Stimulated activated CD8-positive, alpha-beta memory T cell treated with anti-CD3 and anti-CD28 coated beads, Interleukin-4, amount 100 ng/mL, for 4 hours (primary cell): ENCODE measurements at regions not wholly inside any gene's neighbourhood (a gene's known extent, or its start where the extent isn't known, plus 50 kb on each side); places are given as distances from the start of the nearest gene placed in this dataset.

Source experiments
- DNase-seq, 2 donors: peaks; one replicate each; pipeline ENCODE4 v3.0.0-alpha.2; 2020; ENCODE audit warnings: low read depth in 2 of 2, low spot score in 1 of 2

DNA sequence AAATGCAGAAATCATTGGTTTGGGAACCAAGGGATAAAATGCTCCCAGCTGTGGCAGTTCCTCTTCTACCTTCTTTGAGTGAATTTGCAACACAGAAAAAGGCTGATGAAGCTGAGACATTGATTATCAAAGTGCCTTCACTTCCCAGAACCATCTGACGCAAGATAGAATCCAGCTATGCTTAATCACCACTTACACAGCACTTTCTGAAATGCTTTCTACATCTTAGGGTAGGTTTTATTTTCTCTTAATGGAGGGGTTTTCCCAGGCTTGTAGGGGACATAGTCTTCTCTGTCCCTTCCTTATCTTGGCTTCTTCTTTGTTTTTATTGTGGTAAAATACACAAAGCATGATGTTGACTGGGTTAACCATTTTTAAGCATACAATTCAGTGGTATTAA is 332.6 kb upstream of the ZNF32 start:
- DNase-seq, result no peak

DNA sequence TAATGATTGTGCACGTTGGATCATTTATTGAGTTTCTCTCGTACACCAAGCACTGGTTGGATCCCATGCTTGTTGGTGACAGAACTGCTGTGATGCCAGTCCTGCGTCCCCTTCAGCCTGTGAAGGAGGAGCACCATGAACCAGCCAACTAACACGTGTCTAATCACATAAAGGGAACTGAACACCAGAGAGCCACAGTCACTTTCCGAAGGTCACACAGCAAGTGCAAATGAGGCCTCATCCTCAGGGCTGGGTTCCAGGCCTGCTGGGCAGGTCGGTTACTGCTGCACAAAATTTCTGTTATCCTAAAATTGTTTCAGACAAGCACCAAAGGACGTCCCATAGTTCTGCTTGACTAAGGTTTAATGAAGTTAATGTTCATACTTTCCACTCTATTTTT is 332.0 kb upstream of the ZNF32 start:
- DNase-seq, result no peak

DNA sequence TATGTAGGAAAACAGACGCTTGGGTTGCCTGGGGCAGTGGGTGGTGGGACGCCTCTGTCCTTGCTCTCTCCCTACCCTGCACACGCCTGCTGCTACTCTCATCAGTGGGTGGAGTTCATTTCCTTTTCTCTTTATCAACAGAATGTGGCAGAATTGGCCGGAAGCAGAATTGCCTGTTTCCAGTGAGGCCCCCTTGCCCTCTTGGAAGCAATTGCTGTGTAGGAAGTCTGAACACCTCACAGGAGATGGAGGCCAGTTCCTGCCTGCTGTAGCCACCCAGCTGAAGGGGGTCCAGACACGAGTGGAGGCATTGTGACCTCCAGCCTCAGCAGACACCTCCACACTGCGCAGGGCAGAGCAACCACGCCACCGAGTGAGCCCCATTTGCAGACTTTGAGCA is 331.6 kb upstream of the ZNF32 start:
- DNase-seq, result no peak

DNA sequence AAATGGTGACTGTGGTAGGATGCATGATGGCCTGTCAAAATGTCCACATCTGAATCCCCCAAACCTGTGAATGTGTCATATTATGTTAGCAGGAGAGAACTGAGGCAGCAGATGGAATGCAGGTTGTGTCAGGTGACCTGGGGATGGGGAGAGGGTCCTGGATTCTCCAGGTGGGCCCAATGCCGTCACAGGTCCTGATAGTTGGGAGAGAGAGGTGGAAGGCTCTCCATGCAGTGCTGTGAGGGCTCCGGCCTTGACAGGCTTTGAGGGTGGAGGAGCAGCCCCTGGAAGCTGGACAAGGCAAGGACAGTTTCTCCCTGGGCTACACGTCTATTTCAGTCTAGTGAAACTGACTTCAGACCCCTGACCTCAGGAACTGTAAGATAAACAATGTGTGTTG is 330.9 kb upstream of the ZNF32 start:
- DNase-seq, result no peak

DNA sequence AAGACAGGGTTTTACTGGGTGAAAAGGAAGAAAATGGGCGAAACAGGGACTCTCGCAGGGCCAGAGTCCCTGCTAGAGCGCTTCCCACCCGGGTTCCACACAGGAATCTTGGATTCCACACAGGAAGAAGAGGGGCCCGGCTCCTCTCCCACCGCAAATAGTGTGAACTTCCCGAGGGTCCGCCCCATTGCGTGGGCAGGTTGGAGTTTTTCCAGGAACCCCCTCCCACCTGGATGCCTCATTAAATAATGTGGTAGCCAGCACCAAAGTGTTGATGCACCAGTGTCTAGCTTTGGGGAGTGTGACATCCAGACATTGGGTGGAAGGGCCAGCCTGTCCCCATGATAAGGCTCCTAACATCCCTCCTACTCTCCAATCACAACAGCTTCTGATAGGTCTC is 330.3 kb upstream of the ZNF32 start:
- DNase-seq, result no peak

DNA sequence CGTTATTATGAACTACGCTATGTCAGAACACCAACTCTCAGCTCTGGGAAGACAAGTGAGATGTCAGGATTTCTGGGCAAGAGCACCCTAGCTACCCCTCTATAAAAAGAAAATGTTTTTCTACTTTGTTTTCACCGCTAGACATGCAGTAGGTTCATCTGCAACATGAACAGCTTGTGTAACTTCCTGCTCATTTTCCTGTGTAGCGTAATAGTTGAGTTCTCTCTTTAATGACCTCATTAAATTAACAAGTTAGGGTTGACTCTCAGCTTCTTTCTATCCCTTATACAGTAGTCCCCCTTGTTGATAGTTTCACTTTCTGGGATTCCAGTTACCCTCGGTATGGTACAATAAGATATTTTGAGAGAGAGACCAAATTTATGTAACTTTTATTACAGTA is 329.4 kb upstream of the ZNF32 start:
- no peak for DNase-seq

DNA sequence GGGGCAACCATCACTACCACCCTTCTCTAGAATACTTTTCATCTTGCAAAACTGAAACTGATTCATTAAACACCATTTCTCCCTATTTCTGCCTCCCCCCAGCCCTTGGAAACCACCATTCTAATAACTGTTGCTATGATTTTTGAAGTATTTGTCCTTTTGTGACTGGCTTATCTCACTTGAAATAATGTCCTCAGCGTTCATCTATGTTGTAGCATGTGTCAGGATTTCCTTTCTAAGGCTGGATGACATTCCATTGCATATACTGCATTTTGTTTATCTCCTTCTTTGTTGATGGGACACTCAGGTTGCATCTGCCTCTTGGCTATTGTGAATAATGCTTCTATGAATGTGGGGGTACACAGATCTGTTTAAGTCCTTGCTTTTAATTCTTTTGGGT is 327.6 kb upstream of the ZNF32 start:
- DNase-seq, result no peak

DNA sequence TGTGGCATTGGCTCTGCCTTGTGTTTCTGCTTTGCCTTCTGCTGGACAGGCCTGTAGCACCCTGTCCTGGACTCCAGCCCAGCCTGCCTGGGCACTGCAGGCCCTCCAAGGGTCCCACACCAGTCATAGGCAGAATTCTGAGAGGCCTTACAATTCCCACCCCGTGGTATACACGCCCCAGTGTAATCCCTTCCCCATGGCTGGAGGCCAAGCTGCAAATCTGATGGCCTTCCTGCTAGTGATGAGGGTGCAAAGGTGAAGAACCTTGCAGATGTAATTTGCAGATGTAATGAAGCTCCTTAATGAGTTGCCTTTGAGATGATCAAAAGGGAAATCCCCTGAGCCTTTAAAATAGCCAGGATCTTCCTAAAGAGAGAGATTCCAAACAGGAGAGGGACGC is 325.1 kb upstream of the ZNF32 start:
- no peak for DNase-seq

DNA sequence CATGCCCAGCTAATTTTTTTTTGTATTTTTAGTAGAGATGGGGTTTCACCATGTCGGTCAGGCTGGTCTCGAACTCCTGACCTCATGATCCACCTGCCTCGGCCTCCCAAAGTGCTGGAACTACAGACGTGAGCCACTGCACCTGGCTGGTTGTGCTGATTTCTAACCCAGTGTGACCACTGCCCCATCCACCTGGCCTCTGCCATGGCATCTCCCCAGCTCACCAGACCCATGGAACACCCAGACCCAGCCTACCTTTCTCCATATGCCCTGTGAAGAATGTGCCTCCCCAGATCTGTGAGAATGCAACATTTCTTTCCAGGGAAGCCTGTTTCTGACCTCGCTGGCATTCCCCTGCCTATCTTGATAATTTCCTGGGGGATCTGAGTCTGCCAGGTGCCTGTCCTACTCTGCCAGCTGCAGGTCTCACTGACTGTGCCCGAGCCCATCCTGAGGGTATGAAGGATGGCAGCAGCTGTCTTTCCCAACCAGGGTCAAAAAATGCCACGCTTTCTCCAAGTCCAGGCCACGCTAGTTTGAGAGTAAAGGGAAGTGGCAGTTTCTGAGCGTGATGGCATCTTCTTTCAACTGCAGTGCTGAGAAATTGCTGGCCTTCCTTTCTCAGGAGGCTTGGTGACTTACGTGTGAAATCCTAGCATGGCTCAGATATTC is 324.4 kb upstream of the ZNF32 start:
- no peak for DNase-seq

DNA sequence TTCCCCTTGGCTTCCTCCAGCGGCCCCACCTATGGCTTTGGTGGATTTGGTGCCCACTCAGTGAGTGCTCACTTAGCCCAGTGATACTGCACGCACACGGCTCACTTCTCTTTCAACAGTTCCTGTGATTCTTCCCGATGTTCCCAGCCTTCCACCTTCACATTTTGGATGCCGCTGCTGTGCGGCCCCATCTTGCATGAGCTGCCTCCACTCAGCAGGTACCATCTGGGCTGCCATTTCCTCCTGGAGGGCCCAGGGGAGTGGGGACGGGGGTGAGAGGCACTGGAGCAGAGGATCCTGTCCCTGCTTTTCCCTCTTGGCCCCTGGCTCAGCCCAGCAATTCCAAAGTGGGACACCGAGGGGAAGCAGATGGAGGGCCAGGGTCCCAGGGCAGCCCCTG is 323.3 kb upstream of the ZNF32 start:
- no peak for DNase-seq

DNA sequence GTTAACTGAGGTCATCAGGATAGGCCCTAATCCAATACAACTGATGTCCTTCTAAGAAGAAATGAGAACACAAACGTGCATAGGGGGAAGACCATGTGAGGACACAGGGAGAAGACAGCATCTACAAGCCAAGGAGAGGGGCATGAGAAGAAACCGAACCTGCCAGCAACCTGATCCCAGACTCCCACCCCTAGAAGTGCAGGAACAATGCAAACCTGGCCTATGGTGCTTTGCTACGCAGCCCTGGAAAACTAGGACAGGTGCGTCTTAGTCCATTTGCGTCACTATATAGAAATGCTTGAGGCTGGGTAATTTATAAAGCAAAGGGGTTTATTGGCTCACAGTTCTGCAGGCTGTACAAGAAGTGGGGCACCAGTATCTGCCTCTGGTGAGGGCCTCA is 322.6 kb upstream of the ZNF32 start:
- DNase-seq, result no peak

DNA sequence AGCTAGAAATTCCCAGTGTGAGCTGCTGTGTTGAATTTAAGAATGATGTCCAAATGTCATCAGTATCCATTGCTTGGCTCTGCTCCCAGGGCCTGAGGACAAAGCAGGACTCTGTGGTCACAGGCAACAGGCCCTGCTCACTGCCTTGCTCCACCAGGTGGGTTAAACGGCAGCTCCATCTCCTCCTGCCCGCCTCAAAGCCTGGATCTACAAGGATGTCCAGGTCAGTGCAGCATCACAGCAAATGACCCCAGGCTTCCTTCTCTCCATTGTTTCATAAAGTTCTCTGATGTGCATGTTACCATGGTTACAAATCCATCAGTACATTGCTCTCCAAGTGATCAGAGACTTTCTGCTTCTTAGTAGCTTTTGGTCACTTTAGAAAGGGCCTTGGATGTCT is 322.0 kb upstream of the ZNF32 start:
- DNase-seq, result no peak

DNA sequence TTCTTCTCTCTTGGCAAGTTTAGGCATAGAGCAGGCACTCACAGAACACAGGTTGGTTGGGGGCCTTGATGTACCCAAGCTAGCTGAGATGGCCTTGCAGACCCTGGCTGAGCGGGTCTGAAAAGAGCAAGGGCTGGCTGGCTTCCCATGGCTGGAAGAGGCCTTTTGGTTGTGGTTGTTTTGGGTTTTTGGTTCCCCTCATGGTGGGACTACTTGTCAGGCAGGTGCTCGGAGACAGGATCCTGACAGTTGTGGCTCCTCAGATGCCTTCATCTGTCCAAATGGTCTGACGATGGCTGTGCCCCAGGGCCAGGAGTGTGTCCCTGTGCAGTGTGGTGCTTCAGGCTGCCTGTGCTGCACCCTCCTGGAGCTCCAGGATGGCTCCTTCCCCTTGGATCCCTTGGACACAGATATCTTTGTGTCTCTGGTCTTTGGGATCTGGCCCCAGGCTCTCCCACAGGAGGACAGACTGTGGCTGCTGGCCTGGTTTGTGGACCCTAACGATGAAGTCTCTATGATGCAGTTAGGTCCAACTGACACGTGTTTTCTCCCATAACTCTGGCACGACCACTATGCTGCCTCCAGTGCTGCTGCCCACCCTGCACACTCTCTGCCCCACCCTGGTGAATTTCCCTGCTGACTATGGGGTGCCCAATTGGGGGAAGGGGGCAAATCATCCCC is 321.5 kb upstream of the ZNF32 start:
- no peak for DNase-seq

DNA sequence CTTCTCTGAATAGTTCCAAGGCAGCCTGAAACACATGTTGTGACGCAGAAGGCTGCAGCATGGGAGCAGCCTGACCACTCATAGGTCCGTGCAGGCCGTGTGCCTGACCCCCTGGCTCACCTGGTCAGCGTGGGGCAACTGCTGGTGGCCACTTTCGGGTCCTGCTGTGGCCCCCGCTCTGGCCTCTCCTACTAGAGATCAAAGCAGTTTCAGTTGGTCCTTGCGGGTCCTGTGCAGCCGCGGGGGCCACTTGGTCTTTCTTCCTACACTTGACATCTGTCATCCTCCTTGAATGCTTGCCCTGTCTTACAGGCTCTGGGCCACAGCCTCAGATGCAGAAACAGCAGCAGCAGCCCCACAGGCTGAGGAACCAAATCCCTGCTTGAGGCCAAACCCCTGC is 320.8 kb upstream of the ZNF32 start:
- DNase-seq, result no peak

DNA sequence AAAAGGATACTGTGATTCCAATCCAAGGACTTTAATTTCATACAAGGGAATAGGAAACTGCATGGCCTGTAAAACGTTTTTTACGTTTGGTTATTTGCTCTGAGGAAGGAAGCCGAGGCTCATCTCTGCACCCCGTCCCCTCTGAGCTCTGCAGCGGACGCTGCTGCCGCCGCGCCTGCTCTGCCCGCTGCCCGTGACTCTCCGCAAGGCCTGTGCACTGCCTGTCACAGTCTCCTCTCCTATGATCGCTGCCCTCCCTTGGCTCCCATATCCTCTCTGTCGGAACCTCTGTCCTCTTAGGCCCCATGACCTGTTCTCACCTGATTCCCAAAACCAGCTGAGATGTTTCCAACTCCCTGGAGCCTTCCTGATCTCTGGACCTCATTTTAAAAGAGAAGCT is 320.3 kb upstream of the ZNF32 start:
- DNase-seq, result no peak

DNA sequence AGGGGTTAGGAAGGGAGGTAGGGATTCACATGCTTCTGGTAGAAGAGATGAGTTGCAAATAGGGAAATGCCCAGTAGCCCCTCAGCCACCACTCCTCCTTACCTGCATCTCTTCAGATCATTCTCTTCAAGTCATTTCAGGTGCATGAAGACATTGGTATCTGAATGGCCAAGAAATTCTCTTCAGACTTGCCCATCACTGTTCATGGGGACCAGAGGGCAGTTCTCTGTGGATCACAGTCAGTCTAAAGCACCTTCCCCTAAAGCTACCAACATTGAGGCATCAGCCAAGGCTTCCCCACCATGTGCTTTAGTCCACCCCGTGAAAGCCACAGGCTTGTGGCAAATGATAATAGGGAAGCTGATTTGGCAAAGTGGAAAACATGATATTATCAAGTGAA is 319.4 kb upstream of the ZNF32 start:
- DNase-seq, result no peak

DNA sequence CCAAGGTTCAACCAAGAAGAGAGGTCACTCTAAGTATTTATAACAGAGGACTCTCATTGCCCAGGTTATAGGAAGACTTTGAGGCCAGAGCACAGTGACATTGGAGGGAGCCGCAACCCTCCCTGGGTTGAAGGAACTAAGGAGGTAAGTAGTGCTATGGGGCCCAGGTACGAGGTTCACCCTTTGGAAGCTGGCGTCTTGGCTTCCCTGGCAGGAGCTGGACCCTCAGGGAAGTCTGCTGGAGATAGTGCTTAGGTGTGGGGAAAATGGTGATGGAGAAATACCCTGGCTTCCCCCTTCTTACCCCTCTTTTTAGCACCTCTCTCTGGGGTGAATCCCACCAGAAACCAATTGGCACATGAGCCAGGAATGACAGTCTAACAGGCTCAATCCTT is 317.9 kb upstream of the ZNF32 start:
- DNase-seq, result no peak

DNA sequence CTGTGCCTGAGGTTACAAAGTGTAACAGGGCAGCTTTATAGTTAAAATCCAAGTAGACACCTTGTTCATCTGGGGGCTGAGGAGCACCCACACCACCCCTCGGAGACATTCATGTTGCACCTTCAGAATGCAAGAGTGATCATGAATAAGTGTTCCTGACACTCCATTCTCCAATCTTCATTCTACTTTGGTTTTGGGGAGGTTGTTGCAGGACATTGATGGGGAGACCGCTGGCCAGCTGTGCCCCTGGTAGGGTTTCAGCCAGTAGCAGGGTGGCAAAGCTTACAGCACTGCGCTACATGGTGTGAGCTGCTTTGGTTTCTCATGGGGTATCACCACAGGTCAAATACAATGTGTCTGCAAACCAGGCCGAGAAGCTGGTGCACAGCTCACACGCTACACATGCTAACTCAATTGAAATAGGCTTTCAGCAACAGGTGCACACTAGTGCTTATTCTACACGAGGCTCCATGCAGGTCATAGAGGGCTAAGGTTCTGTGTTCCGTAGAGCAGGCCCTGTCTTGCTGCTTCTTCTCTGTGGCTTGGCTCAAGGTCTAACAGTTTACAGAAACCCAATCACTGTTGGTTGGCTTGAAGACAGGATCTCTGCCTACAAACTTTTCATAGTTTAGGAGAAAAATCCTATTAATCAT is 317.4 kb upstream of the ZNF32 start:
- no peak for DNase-seq

DNA sequence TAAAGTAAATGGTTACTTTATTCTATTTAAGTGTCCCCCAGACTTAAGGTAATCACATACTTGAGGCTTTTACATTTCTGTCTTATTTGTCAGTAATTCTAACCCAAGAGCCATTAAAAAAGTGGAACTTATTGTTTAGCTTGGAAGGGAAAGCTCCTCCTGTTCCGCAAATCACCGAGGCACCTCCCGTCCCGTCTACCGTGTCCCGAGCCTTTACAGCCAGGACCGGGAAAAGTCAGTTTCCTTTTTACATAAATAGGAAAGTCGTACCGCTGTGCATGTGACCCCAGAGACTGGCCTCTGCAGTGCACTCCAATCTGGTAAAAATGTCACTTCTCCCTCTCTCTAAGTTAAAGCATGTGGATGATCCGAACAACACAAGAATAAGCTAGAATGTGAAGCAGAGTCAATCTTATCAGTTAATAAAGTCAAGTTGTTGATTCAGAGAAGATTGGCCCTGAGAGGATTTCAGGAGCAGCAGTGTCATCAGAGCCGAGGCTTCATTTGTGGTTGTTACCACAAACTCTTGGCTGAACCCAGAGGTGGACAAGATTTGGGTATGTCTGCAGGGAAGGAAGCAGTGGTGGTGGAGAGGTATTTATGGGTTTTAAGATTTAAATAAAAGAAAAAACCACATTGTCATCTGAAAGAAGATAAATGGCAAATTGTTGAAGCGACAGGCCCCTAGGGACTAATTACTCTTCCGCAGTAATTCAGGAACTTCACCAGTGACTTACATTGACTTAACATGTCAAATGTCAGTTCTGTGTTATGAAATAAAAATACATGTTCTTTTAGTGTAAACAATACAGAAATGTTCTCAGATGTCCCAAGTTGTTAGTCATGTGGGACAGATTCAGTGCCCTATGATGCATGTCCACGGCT is 316.6 kb upstream of the ZNF32 start:
- DNase-seq, result no peak

DNA sequence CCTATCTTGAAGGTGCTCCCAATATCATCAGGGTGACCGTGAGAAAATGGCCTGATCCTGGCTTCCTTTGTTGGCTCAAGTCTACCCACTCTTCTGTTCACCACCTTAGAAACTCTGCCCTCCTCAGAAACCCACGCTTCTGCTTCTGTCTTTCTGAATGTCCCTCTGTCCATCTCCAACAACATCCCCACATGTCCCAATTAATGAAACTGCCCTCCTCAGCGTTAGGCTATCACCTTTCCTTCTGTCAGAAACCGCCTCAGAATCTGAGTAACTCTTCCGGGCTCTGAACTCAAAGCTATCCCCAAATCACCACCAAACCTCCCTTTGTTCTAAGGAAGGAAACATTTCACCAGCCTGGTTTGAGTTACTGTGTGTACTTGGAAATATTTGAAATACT is 315.8 kb upstream of the ZNF32 start:
- no peak for DNase-seq

DNA sequence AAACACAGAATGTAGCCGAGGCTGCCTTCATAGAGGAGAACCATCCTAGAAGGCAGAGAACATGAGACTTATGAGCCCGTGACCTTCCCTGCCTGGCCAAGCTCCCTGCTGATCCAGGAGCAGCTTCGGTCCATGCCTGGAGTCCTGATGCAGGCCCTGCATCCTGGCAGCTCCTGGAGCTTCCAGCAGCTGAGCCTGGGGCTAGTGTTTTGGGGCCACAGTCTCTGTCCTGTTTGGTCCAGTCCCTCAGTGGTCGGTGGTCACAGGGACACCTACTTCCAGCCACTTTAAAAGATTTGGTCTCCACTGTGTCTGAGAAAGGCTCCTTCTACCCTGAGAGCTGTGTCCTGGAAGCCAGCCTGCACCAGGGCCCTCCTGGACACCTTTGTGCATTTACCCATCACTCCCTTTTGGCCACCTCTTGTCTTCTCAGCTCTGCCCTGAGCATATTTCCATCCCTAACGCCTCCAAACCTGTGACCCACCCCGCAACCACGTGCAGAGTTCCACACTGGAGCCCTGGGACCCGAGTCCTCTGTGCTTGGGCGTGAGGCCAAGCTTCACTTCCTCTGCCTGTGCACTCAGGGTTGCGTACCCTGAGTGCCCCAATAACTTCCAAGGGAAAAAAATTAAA is 315.2 kb upstream of the ZNF32 start:
- no peak for DNase-seq
